ENCODE measurements at regions not wholly inside any gene's neighbourhood (a gene's known extent, or its start where the extent isn't known, plus 50 kb on each side); places are given as distances from the start of the nearest gene placed in this dataset.

GRCh38 chr6:33957892-33958525, 154.2 kb upstream of the MLN start:
- TF ChIP-seq CTCF (IDR thresholded peaks at IDR 0.05) (no peak), POLR2A (IDR thresholded peaks at IDR 0.05) (no peak)
